Middle frontal gyrus (tissue), 1 donor: ENCODE measurements at regions not wholly inside any gene's neighbourhood (a gene's known extent, or its start where the extent isn't known, plus 50 kb on each side); places are given as distances from the start of the nearest gene placed in this dataset.

Experiments used
- DNase-seq: peaks from one replicate; pipeline ENCODE4 v3.0.0-alpha.2; 2015; ENCODE audit warnings: low spot score; ENCODE audit errors: extremely low spot score

GRCh38 chr2:2931318-2932075 is 446.1 kb downstream of the EIPR1 start:
- DNase-seq: no peak

DNA sequence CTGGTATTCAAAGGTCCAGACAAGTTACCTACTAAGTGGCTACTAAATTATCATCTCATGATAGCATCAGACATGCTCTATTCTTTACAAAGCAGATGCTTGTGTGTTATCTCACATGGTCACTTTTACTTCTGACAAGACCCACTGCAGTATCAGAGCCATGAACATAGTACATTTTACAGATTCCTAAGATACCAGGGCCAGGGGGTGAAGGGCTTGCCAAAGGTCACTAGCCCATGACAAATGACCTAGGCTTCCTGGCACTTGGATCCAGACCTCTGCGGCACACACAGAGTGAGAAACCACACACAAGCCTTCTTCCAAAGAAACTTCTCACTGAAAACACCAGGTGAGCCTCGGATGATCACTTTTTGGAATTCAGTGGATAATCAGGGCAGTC is 446.8 kb downstream of the EIPR1 start:
- no peak for DNase-seq

GRCh38 chr2:2926858-2927175 is 450.8 kb downstream of the EIPR1 start:
- DNase-seq: no peak

GRCh38 chr2:2926009-2926857 is 451.4 kb downstream of the EIPR1 start:
- no peak for DNase-seq

DNA sequence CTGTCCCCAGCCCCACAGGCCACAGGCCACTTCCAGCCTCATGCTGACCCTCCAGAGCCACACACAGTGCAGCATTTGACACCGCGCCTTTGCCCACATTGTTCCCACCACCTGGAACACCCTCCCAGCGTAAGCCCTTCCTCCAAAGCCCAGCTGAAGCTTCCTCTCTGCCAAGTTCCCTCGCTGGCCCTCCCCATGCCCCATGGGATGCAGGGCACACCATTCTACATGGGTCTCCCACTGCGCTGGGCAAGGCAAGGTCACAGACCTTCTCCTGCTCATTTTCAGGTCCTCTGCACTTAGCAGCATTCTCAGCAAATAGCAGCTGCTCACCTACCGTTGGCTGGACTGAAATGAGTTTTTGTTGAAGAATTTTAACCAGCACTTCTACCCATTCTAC is 455.5 kb downstream of the EIPR1 start:
- no peak for DNase-seq

DNA sequence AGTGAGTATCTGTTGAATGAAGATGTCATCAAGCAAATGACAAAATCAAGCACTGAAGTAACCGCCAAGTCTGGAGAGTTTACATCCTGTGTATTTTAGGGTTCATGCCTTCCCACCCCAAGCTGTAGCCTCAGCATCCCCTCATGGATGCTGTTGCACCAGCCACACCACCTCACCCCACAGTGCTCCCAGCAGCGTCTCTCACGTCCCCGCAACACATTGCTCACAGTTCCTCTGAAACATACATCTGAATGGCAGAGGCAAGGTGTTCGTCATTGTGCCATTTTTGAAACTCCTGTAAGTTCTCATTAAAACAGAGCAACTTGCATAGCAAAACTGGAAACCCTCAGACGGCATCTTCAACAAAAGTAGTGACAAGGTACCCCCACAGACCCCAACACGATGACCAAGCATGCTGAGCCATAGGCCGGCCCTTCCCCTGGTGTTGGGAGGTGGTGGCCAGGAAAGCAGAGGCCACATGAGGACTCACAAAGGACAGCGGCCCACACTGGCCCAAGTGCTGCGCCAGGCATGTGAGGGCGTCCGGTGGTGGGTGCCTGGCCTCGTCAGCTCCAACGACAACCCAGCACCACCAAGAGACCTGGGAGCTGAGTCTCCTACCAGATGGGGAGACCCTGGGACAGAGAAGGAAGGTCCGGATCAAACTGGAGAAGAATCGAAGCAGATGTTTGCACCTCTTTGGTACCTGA is 456.5 kb downstream of the EIPR1 start:
- DNase-seq: no peak

GRCh38 chr2:2919574-2920365 is 457.8 kb downstream of the EIPR1 start:
- no peak for DNase-seq

DNA sequence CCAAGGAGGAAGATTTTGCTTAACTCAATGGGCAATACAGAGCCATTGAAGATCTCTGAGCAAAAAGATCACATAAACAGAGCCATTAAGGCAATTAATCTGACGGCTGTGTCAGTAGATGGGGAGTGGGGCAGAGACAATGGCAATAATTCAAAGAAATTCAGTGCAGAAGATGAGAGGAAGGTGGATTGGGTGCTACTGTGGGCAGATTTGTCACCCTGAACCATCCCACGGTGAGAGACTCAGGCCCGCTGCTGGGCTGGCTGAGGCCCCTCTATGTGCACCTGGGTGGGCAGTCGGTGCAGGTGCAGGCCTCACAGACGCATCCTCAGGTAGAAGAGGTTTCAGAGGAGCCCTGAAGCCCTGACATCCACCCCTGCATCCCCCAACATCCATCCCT is 458.6 kb downstream of the EIPR1 start:
- DNase-seq: no peak

GRCh38 chr2:2916621-2917020 is 461.0 kb downstream of the EIPR1 start:
- DNase-seq: no peak

- no peak for DNase-seq
Measured at GRCh38 chr2:2914252-2914651, 463.4 kb downstream of the EIPR1 start.

- DNase-seq: no peak
Measured at GRCh38 chr2:2913601-2914120, 464.0 kb downstream of the EIPR1 start.

- no peak for DNase-seq
Measured at GRCh38 chr2:2912731-2913130, 464.9 kb downstream of the EIPR1 start.

- no peak for DNase-seq
Measured at GRCh38 chr2:2912293-2912692, 465.3 kb downstream of the EIPR1 start.

GRCh38 chr2:2910259-2910658 is 467.4 kb downstream of the EIPR1 start:
- no peak for DNase-seq

DNA sequence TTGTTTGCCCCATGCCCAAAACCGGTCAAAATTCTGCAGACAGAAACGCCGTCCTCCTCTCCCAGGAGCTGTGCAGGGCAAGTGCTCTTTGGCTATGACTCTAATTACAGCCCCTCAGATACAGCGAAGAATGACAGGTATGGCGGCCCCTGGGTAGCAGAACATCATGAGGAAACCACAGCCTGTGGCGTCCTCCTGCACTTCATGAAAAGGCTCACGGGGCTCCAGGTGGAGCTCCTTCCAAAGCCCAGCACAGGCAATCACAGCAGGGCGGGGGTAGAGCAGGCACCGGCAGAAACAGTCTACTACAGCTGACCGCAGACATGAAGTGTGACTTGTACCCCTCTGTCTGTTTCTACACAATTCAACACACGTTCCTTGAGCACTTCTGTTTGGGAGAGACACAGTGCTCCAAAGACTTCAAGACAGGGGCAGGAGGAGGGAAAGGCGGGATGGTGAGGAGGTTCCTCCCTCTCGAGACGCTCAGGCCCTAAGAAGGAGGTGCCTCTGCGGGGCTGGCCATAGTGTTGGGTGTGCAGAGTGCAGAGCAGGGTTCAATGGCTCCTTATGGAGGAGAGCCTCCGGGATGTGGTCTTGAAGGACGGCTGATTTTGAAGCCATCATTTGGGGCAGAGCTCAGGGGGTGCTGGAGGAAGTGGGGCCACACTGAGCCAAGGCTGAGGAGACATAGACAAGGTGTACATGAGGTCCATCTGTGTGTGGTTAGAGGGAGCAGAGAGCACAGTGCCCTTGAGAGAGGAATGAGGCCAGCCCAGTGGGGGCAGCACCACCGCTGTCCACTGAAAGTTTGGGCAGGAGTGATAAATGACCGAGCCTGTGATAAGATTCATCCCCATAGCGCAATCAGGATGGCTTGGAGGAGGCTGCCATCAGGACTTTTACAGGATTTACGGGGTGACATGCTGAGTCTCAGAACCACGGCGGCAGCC is 468.3 kb downstream of the EIPR1 start:
- no peak for DNase-seq

GRCh38 chr2:2906091-2906490 is 471.5 kb downstream of the EIPR1 start:
- DNase-seq: no peak

GRCh38 chr2:2904721-2905350 is 472.8 kb downstream of the EIPR1 start:
- no peak for DNase-seq

DNA sequence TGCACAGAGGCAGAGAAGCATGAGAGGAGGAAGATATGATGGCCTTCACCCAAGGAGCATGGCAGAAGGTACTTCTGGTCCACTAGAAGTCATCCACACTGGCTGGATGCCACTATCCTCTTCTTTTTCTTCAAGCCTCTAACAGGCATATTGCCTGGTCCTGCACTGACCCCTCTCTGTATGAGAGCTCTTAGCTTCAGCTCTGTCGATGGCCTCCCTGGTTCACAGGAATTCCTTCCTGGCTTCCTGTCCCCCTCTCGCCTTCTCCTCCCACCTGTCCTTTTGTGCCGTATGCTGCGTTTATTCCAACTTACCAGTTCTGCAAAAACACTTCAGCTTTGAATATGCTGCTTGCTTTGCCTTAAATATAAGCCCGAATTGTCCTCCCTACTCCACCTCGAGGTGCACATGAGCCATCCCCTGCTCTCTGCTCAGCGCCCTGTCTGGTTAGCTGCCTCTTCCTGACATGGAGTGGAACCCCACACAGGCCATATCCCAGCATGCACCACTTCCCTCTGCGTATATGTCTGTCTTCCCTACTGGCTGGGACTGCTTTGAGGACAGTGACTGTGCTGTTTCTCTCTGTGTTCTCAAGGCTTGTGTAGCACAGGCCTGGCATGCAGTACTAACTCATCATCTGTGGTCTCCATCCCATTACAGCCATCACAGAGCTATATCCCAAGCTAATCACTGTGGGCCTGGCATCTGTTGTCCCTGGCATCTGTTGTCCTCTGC is 474.9 kb downstream of the EIPR1 start:
- no peak for DNase-seq
